HepG2 (cell line): ENCODE measurements at regions not wholly inside any gene's neighbourhood (a gene's known extent, or its start where the extent isn't known, plus 50 kb on each side); places are given as distances from the start of the nearest gene placed in this dataset.

ENCODE experiments used
- ATAC-seq: fragments of 200-7000 bp; cut with Tn5 transposase; 3 replicates; pipeline ENCODE4 v1.9.1; 2020; ENCODE audit warnings: mild to moderate bottlenecking, moderate library complexity
- BruUV-seq: library from RNA; stranded (reverse); fragments of 400-500 nt; replicated peaks from 2 replicates; lab custom pipeline; 2021; lab: Mats Ljungman, UMichigan
- CTCF ChIA-PET: fragments of 300-600 bp; formaldehyde crosslinking; extraction: SDS; loops from one replicate; lab custom pipeline; 2021; ENCODE audit warnings: low total read pairs, inconsistent platforms, low intra/inter-chr PET ratio; lab: Yijun Ruan, JAX
- POLR2A ChIA-PET: fragments of 350-600 bp; sonication (Branson Sonifier 250); formaldehyde crosslinking; loops from one replicate; lab custom pipeline; 2020; ENCODE audit warnings: antibody characterized with exemption, inconsistent platforms; lab: Yijun Ruan, JAX
- DNase-seq: peaks from one replicate; pipeline ENCODE4 v3.0.0-alpha.2; 2015; ENCODE audit warnings: low spot score
- FAIRE-seq: peaks from 3 replicates; lab custom pipeline; 2011; peaks lifted over from hg19 to GRCh38; lab: Jason Lieb, UNC
- H2AFZ ChIP-seq: one replicate; pipeline ENCODE4 v1.6.1; 2011; ENCODE audit warnings: low read length, inconsistent platforms
- H3K27ac ChIP-seq: fragments of 300-600 bp; 3 replicates; pipeline ENCODE4 v1.8.0; 2011; ENCODE audit warnings: mixed run types, mild to moderate bottlenecking, mixed read lengths, low read length, inconsistent platforms; ENCODE audit not compliant: insufficient read depth; ENCODE audit errors: extremely low read length
- H3K27me3 ChIP-seq, 2 experiments: fragments of 200-600 bp in 1 of 2; 2 replicates in 1 of 2; 3 replicates in 1 of 2; pipeline versions ENCODE4 v1.6.0 to v1.8.0; 2011; ENCODE audit warnings: low read length in 2 of 2, mild to moderate bottlenecking in 2 of 2, moderate library complexity in 2 of 2, inconsistent platforms in 1 of 2; ENCODE audit not compliant: insufficient read depth in 2 of 2, control insufficient read depth in 1 of 2
- H3K36me3 ChIP-seq, 2 experiments: fragments of 200-600 bp in 1 of 2; replicated peaks in 1 of 2; 2 replicates in 1 of 2; 3 replicates in 1 of 2; pipeline versions ENCODE4 v1.5.1 to v1.8.0; 2011; ENCODE audit warnings: low read length in 2 of 2, inconsistent platforms in 1 of 2; ENCODE audit not compliant: insufficient read depth in 2 of 2, control insufficient read depth in 1 of 2
- H3K4me1 ChIP-seq: 2 replicates; pipeline ENCODE4 v1.5.1; 2012; ENCODE audit warnings: low read length, inconsistent platforms; ENCODE audit not compliant: insufficient read depth
- H3K4me2 ChIP-seq: 2 replicates; pipeline ENCODE4 v1.6.0; 2011; ENCODE audit warnings: low read depth, low read length, inconsistent platforms
- H3K4me3 ChIP-seq, 3 experiments: fragments of 200-600 bp in 1 of 3; sonication (generic), shearing (Covaris generic) in 1 of 3; replicated peaks in 1 of 3; 2 replicates each; pipeline ENCODE4 v1.5.1; 2011 to 2016; ENCODE audit warnings: low read length in 3 of 3, inconsistent platforms in 2 of 3, low read depth in 2 of 3, mild to moderate bottlenecking in 2 of 3, control low read depth in 1 of 3, mixed read lengths in 1 of 3; ENCODE audit not compliant: insufficient read depth in 1 of 3
- H3K79me2 ChIP-seq: one replicate; pipeline ENCODE4 v1.6.1; 2011; ENCODE audit warnings: low read length, inconsistent platforms; ENCODE audit not compliant: insufficient read depth
- H3K9ac ChIP-seq: 2 replicates; pipeline ENCODE4 v1.6.0; 2011; ENCODE audit warnings: mild to moderate bottlenecking, low read depth, low read length, inconsistent platforms; ENCODE audit not compliant: insufficient read depth
- H3K9me3 ChIP-seq: 2 replicates; pipeline ENCODE4 v1.5.1; 2012; ENCODE audit warnings: mild to moderate bottlenecking, low read length
- H4K20me1 ChIP-seq: 2 replicates; pipeline ENCODE4 v1.6.0; 2011; ENCODE audit warnings: inconsistent platforms, mild to moderate bottlenecking, low read length, moderate library complexity; ENCODE audit not compliant: insufficient read depth
- ATM ChIP-seq: fragments of 450-650 bp; IDR thresholded peaks from 2 replicates; pipeline ENCODE4 v1.7.1; 2017; ENCODE audit warnings: mild to moderate bottlenecking, borderline replicate concordance
- HOMEZ ChIP-seq: IDR thresholded peaks from 2 replicates; pipeline ENCODE4 v1.6.1; 2016; ENCODE audit warnings: low read depth
- IKZF1 ChIP-seq: fragments of 450-650 bp; IDR thresholded peaks from 2 replicates; pipeline ENCODE4 v1.7.1; 2016
- PTBP1 ChIP-seq: fragments of 200-400 bp; formaldehyde crosslinking; IDR thresholded peaks from 2 replicates; pipeline ENCODE4 v1.6.1; 2018; ENCODE audit warnings: low read length, low read depth; ENCODE audit not compliant: poor library complexity, severe bottlenecking
- SNRNP70 ChIP-seq: fragments of 200-400 bp; formaldehyde crosslinking; IDR thresholded peaks from 2 replicates; pipeline ENCODE4 v1.6.1; 2017; ENCODE audit warnings: mild to moderate bottlenecking, low read depth, low read length, moderate library complexity
- SOX13 ChIP-seq, 3 experiments: fragments of 450-650 bp in 1 of 3; sonication (generic) in 1 of 3; formaldehyde crosslinking in 1 of 3; IDR thresholded peaks in 2 of 3; conservative IDR thresholded peaks in 1 of 3; 2 replicates each; pipeline versions ENCODE4 v1.5.0 to v1.6.1; 2016 to 2020; ENCODE audit warnings: antibody characterized with exemption in 1 of 3, mild to moderate bottlenecking in 1 of 3, missing compliant biosample characterization in 1 of 3, missing genetic modification reagents in 1 of 3, moderate library complexity in 1 of 3
- TP53 ChIP-seq: sonication (generic); formaldehyde crosslinking; conservative IDR thresholded peaks from 2 replicates; pipeline ENCODE4 v1.4.0; 2020; ENCODE audit warnings: missing genetic modification reagents
- ZHX2 ChIP-seq, 2 experiments: sonication (generic) in 1 of 2; formaldehyde crosslinking in 1 of 2; IDR thresholded peaks; 2 replicates each; pipeline versions ENCODE4 v1.6.1 to v1.9.0; 2014 to 2022; ENCODE audit warnings: antibody characterized with exemption in 1 of 2, borderline replicate concordance in 1 of 2, inconsistent platforms in 1 of 2, low read depth in 1 of 2, missing genetic modification reagents in 1 of 2
- ZNF512 ChIP-seq: sonication (generic); formaldehyde crosslinking; IDR thresholded peaks from 2 replicates; pipeline ENCODE4 v1.4.0; 2020; ENCODE audit warnings: mild to moderate bottlenecking, missing genetic modification reagents
- WGBS: methylation state at CpG from one replicate; pipeline ENCODE4 v1.1.6; 2017; ENCODE audit warnings: low lambda C conversion rate; 5-methylcytosine and 5-hydroxymethylcytosine counted together
- in situ Hi-C: cut with HindIII; loops from 2 replicates; pipeline ENCODE4 v1.10.0; 2017; ENCODE audit warnings: low pct_unique_long_range_greater_than_20kb; ENCODE audit not compliant: extremely low pct_ligation_motif_present
- intact Hi-C: fragments of 100-400 bp; cut with micrococcal nuclease; formaldehyde crosslinking; loops from one replicate; pipeline ENCODE4 v1.10.0; 2022; ENCODE audit not compliant: unreplicated experiment

GRCh38 chr12:68431786-68432185 lies 99.6 kb upstream of the MDM1 start:
- 0 out of 2 replicates have a peak, but pooled peaks cover 7% of the 10 kb centered on the region for H3K9me3 ChIP-seq
- H3K4me2 ChIP-seq: no peak overlapping the region
- ChIA-PET POLR2A (no interaction called here), CTCF (no interaction called here)
- H3K9ac ChIP-seq: no peak overlapping the region
- no peak overlapping the region for H3K4me3 ChIP-seq
- 0 out of 2 replicates have a peak, but pooled peaks cover 8% of the 10 kb centered on the region for H3K4me1 ChIP-seq
- H3K27ac ChIP-seq: no peak overlapping the region
- H2AFZ ChIP-seq: no peak overlapping the region
- 66% methylated on average over 6 of the region's 6 CpGs for WGBS
- H3K79me2 ChIP-seq: no peaks in the 10 kb centered on the region
- no peaks in the 10 kb centered on the region for H3K36me3 ChIP-seq
- in situ Hi-C loops (no loop called here), intact Hi-C loops (no loop called here)
- no peaks in the 10 kb centered on the region for H3K27me3 ChIP-seq
- ATAC-seq (no peak), DNase-seq (no peak)
- TF ChIP-seq IKZF1: no peak
- TF ChIP-seq HOMEZ: no peak
- TF ChIP-seq ZNF512 (CRISPR knock-in tag): no peak
- no peak for TF ChIP-seq SNRNP70
- TF ChIP-seq, all 625 proteins: peak for 0
- H4K20me1 ChIP-seq: no peaks in the 10 kb centered on the region
- FAIRE-seq: no peak
- BruUV-seq: no TSS peak

GRCh38 chr12:68432622-68433021 lies 100.5 kb upstream of the MDM1 start:
- H3K4me3 ChIP-seq: no peak overlapping the region
- H3K9ac ChIP-seq: no peak overlapping the region
- H3K79me2 ChIP-seq: no peaks in the 10 kb centered on the region
- CTCF ChIA-PET: no interaction called here
- BruUV-seq: no TSS peak
- no peaks in the 10 kb centered on the region for H3K27me3 ChIP-seq
- DNase-seq: no peak
- no peak for ATAC-seq
- 0 out of 2 replicates have a peak, but pooled peaks cover 7% of the 10 kb centered on the region for H3K9me3 ChIP-seq
- no peak overlapping the region for H2AFZ ChIP-seq
- POLR2A ChIA-PET: no interaction called here
- no peaks in the 10 kb centered on the region for H4K20me1 ChIP-seq
- in situ Hi-C loops (no loop called here), intact Hi-C loops (no loop called here)
- H3K36me3 ChIP-seq: no peaks in the 10 kb centered on the region
- no peak for FAIRE-seq
- no peak overlapping the region for H3K4me2 ChIP-seq
- H3K27ac ChIP-seq: no peak overlapping the region
- H3K4me1 ChIP-seq: 0 out of 2 replicates have a peak, but pooled peaks cover 8% of the 10 kb centered on the region
- no peak for TF ChIP-seq ATM
- no peak for TF ChIP-seq PTBP1
- no peak for TF ChIP-seq SOX13 (IDR thresholded peaks at IDR 0.05)
- TF ChIP-seq SOX13 (CRISPR knock-in tag; conservative IDR thresholded peaks at IDR 0.05 in 1 of 2, IDR thresholded peaks at IDR 0.05 in 1 of 2): no peak
- TF ChIP-seq TP53: no peak
- TF ChIP-seq ZHX2 (IDR thresholded peaks at IDR 0.05; ENCODE audit: low read depth): no peak
- TF ChIP-seq ZHX2 (CRISPR knock-in tag; IDR thresholded peaks at IDR 0.05; ENCODE audit: borderline replicate concordance): no peak
